ENCODE measurements at regions not wholly inside any gene's neighbourhood (a gene's known extent, or its start where the extent isn't known, plus 50 kb on each side); places are given as distances from the start of the nearest gene placed in this dataset.
A peak's percentile ranks its signal among the peaks of the same experiment; 100 is the strongest.

GRCh38 chr6:51550243-51550642 lies 537.2 kb downstream of the PKHD1 start:
- TF ChIP-seq CTCF (IDR thresholded peaks at IDR 0.05), result no peak

GRCh38 chr6:51552435-51552834 lies 535.0 kb downstream of the PKHD1 start:
- TF ChIP-seq CTCF (IDR thresholded peaks at IDR 0.05), result no peak

GRCh38 chr6:51553246-51554015 lies 534.0 kb downstream of the PKHD1 start:
- no peak for TF ChIP-seq CTCF (IDR thresholded peaks at IDR 0.05)

GRCh38 chr6:51554029-51554428 lies 533.4 kb downstream of the PKHD1 start:
- TF ChIP-seq CTCF (IDR thresholded peaks at IDR 0.05), result no peak

GRCh38 chr6:51559059-51559458 lies 528.4 kb downstream of the PKHD1 start:
- peak; percentile 71 for TF ChIP-seq CTCF (IDR thresholded peaks at IDR 0.05)

- TF ChIP-seq CTCF (IDR thresholded peaks at IDR 0.05), result no peak
These were observed 525.2 kb downstream of the PKHD1 start for GRCh38 chr6:51562198-51562597.

All from LNCAP (cell line).